Epidermal melanocyte (primary cell): ENCODE measurements at regions not wholly inside any gene's neighbourhood (a gene's known extent, or its start where the extent isn't known, plus 50 kb on each side); places are given as distances from the start of the nearest gene placed in this dataset.

Experiments used
- DNase-seq: peaks from one replicate; pipeline ENCODE4 v3.0.0; 2011; ENCODE audit warnings: low spot score; ENCODE audit not compliant: insufficient read length

- no peak for DNase-seq
These were observed 2075.1 kb upstream of the CDH9 start for GRCh38 chr5:29113516-29113915.

GRCh38 chr5:29099585-29099984 lies 2061.2 kb upstream of the CDH9 start:
- no peak for DNase-seq

GRCh38 chr5:29089591-29090130 lies 2051.3 kb upstream of the CDH9 start:
- no peak for DNase-seq

GRCh38 chr5:29085142-29085541 lies 2046.8 kb upstream of the CDH9 start:
- DNase-seq = no peak

- no peak for DNase-seq
These were observed 2041.4 kb upstream of the CDH9 start for GRCh38 chr5:29079771-29080170.

- no peak for DNase-seq
These were observed 2039.1 kb upstream of the CDH9 start for GRCh38 chr5:29077451-29077850.

GRCh38 chr5:29069104-29069402 lies 2030.7 kb upstream of the CDH9 start:
- DNase-seq = no peak

- no peak for DNase-seq
These were observed 2023.0 kb upstream of the CDH9 start for GRCh38 chr5:29061381-29061780.

GRCh38 chr5:29054694-29055093 lies 2016.3 kb upstream of the CDH9 start:
- no peak for DNase-seq

- DNase-seq = no peak
These were observed 2015.9 kb upstream of the CDH9 start for GRCh38 chr5:29054282-29054681.

- no peak for DNase-seq
These were observed 2013.1 kb upstream of the CDH9 start for GRCh38 chr5:29051509-29051908.

GRCh38 chr5:29042152-29042551 lies 2003.8 kb upstream of the CDH9 start:
- DNase-seq = no peak

GRCh38 chr5:29040404-29040803 lies 2002.0 kb upstream of the CDH9 start:
- DNase-seq = no peak

- no peak for DNase-seq
These were observed 2001.6 kb upstream of the CDH9 start for GRCh38 chr5:29039994-29040393.

- no peak for DNase-seq
These were observed 1999.3 kb upstream of the CDH9 start for GRCh38 chr5:29037716-29038115.

GRCh38 chr5:29024052-29024451 lies 1985.7 kb upstream of the CDH9 start:
- no peak for DNase-seq

- no peak for DNase-seq
These were observed 1985.2 kb upstream of the CDH9 start for GRCh38 chr5:29023541-29023940.

- no peak for DNase-seq
These were observed 1979.1 kb upstream of the CDH9 start for GRCh38 chr5:29017501-29017900.

GRCh38 chr5:29016067-29016466 lies 1977.7 kb upstream of the CDH9 start:
- DNase-seq = no peak

GRCh38 chr5:29015523-29015922 lies 1977.1 kb upstream of the CDH9 start:
- no peak for DNase-seq

GRCh38 chr5:29005386-29005785 lies 1967.0 kb upstream of the CDH9 start:
- DNase-seq = no peak

- no peak for DNase-seq
These were observed 1964.1 kb upstream of the CDH9 start for GRCh38 chr5:29002481-29002880.

GRCh38 chr5:29001666-29002065 lies 1963.3 kb upstream of the CDH9 start:
- DNase-seq = no peak

GRCh38 chr5:28984639-28985038 lies 1946.3 kb upstream of the CDH9 start:
- no peak for DNase-seq
